ENCODE measurements at regions not wholly inside any gene's neighbourhood (a gene's known extent, or its start where the extent isn't known, plus 50 kb on each side); places are given as distances from the start of the nearest gene placed in this dataset.

DNA sequence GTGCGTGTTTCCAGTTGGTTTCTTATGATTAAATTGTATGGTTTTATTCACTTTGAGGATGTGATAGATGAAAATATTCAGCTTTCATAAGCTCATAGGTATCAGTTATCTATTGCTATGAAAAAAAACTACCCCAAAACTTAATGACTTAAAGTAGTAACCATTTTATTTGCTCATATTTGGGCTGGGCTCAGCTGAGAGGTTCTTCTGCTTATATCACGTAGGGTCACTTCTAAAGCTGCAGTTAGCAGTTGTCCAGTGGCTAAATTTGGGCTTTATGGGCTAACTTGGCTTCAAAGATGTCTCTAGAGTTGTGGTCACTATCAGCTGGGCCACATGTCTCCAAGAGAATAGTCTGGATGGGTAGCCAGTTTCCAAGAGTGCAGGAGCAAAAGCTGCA, 206.4 kb upstream of the LYPLAL1 start:
- H3K4me3 ChIP-seq (ENCODE audit: low read length): no peak overlapping the region
- no peaks in the 10 kb centered on the region for H3K9me3 ChIP-seq (ENCODE audit: low read length)
- H3K27me3 Mint-ChIP-seq: no peaks in the 10 kb centered on the region
- no peaks in the 10 kb centered on the region for H3K36me3 Mint-ChIP-seq
- H3K4me1 Mint-ChIP-seq: no peaks in the 10 kb centered on the region
- DNase-seq: no peak
- no peak overlapping the region for H3K27ac ChIP-seq (ENCODE audit: low read depth, low read length)
- no peaks in the 10 kb centered on the region for H3K36me3 ChIP-seq (ENCODE audit: insufficient read depth, low read length)
- H3K4me3 Mint-ChIP-seq: no peak overlapping the region
- H3K27me3 ChIP-seq (ENCODE audit: insufficient read depth, low read length, poor library complexity, severe bottlenecking): no peaks in the 10 kb centered on the region
- no peaks in the 10 kb centered on the region for H3K4me1 ChIP-seq (ENCODE audit: insufficient read depth, low read length)
- CTCF ChIA-PET: no interaction called here
- no peak overlapping the region for H3K27ac Mint-ChIP-seq
- POLR2A ChIA-PET: no interaction called here
- H3K9me3 Mint-ChIP-seq: peaks cover 0 to 18% (median 4%) of the 10 kb centered on the region in 5 donors

GRCh38 chr1:218967836-218968235, 205.8 kb upstream of the LYPLAL1 start:
- DNase-seq: no peak
- no peaks in the 10 kb centered on the region for H3K4me1 Mint-ChIP-seq
- CTCF ChIA-PET: no interaction called here
- no peaks in the 10 kb centered on the region for H3K36me3 ChIP-seq (ENCODE audit: insufficient read depth, low read length)
- H3K27ac ChIP-seq (ENCODE audit: low read depth, low read length): no peak overlapping the region
- POLR2A ChIA-PET: no interaction called here
- no peaks in the 10 kb centered on the region for H3K27me3 ChIP-seq (ENCODE audit: insufficient read depth, low read length, poor library complexity, severe bottlenecking)
- H3K4me3 ChIP-seq (ENCODE audit: low read length): no peak overlapping the region
- no peaks in the 10 kb centered on the region for H3K9me3 ChIP-seq (ENCODE audit: low read length)
- no peak overlapping the region for H3K4me3 Mint-ChIP-seq
- no peaks in the 10 kb centered on the region for H3K4me1 ChIP-seq (ENCODE audit: insufficient read depth, low read length)
- H3K27me3 Mint-ChIP-seq: no peaks in the 10 kb centered on the region
- H3K27ac Mint-ChIP-seq: no peak overlapping the region
- H3K9me3 Mint-ChIP-seq: peaks cover 0 to 22% (median 4%) of the 10 kb centered on the region in 5 donors
- no peaks in the 10 kb centered on the region for H3K36me3 Mint-ChIP-seq

- ChIA-PET POLR2A (no interaction called here), CTCF (no interaction called here)
- Mint-ChIP-seq H3K4me1 (no peaks in the 10 kb centered on the region), H3K27me3 (no peaks in the 10 kb centered on the region), H3K9me3 (peaks cover 0 to 22% (median 4%) of the 10 kb centered on the region in 5 donors), H3K4me3 (no peak overlapping the region), H3K36me3 (no peaks in the 10 kb centered on the region), H3K27ac (no peak overlapping the region)
- Histone ChIP-seq H3K4me1 (ENCODE audit: insufficient read depth, low read length) (no peaks in the 10 kb centered on the region), H3K27me3 (ENCODE audit: insufficient read depth, low read length, poor library complexity, severe bottlenecking) (no peaks in the 10 kb centered on the region), H3K27ac (ENCODE audit: low read depth, low read length) (no peak overlapping the region), H3K36me3 (ENCODE audit: insufficient read depth, low read length) (no peaks in the 10 kb centered on the region), H3K4me3 (ENCODE audit: low read length) (no peak overlapping the region), H3K9me3 (ENCODE audit: low read length) (no peaks in the 10 kb centered on the region)
- no peak for DNase-seq
Observed at GRCh38 chr1:218969006-218969405, 204.7 kb upstream of the LYPLAL1 start.

DNA sequence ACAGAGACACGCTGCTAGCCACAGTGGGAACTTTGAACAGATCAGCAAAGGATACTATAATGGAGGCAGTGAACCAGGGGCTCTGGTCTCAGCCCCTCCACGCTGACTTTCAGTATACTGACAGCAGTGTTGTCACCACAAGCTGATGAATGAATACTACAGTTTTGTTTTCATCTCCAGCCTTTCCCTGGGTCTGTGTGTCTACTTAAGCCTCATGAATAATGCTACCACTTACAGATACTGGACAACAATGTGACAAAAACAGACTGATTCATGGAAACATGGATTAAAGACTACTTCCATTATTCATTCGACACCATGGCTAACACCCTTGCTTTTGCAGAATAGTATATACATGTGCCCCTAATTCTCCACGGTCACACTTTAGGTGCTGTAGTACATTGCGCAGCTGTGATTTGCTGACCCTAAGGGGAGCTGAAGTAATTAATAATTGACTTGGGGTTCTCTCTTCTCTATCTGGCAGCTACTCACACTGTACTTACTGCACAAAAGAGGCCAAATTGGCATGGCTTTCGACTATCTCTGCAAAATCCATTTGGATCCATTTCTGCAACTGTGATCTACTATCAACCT, 203.2 kb upstream of the LYPLAL1 start:
- H3K36me3 ChIP-seq (ENCODE audit: insufficient read depth, low read length): no peaks in the 10 kb centered on the region
- no peak for DNase-seq
- Mint-ChIP-seq H3K9me3 (peaks cover 0 to 22% (median 4%) of the 10 kb centered on the region in 5 donors), H3K27ac (no peak overlapping the region), H3K36me3 (no peaks in the 10 kb centered on the region), H3K27me3 (no peaks in the 10 kb centered on the region), H3K4me1 (no peaks in the 10 kb centered on the region), H3K4me3 (no peak overlapping the region)
- no peak overlapping the region for H3K4me3 ChIP-seq (ENCODE audit: low read length)
- ChIA-PET CTCF (no interaction called here), POLR2A (no interaction called here)
- no peaks in the 10 kb centered on the region for H3K9me3 ChIP-seq (ENCODE audit: low read length)
- H3K4me1 ChIP-seq (ENCODE audit: insufficient read depth, low read length): no peaks in the 10 kb centered on the region
- no peak overlapping the region for H3K27ac ChIP-seq (ENCODE audit: low read depth, low read length)
- H3K27me3 ChIP-seq (ENCODE audit: insufficient read depth, low read length, poor library complexity, severe bottlenecking): no peaks in the 10 kb centered on the region

DNA sequence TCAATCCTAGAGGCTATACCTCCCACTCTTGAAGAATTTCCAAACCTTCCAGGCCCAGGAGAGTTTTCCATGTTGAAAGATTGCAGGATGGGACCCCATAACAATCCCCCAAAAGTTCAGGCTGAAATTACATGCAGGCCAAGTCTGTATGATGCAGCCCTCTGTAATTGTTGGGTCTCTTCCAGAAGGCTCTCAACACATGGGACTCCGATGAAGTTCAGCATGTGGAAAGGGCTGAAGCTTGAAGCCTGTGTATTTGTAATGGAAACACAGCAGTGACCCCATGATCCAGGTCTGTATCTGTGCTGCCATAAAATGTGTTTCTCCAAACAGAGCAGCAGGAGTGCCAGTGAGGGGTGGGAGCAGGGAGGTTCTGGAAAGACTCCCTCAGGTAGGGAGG, 202.5 kb upstream of the LYPLAL1 start:
- Histone ChIP-seq H3K27ac (ENCODE audit: low read depth, low read length) (no peak overlapping the region), H3K4me1 (ENCODE audit: insufficient read depth, low read length) (no peaks in the 10 kb centered on the region), H3K4me3 (ENCODE audit: low read length) (no peak overlapping the region), H3K27me3 (ENCODE audit: insufficient read depth, low read length, poor library complexity, severe bottlenecking) (no peaks in the 10 kb centered on the region), H3K36me3 (ENCODE audit: insufficient read depth, low read length) (no peaks in the 10 kb centered on the region), H3K9me3 (ENCODE audit: low read length) (no peaks in the 10 kb centered on the region)
- H3K4me1 Mint-ChIP-seq: no peaks in the 10 kb centered on the region
- ChIA-PET POLR2A (no interaction called here), CTCF (no interaction called here)
- peaks cover 0 to 18% (median 4%) of the 10 kb centered on the region in 5 donors for H3K9me3 Mint-ChIP-seq
- H3K4me3 Mint-ChIP-seq: no peak overlapping the region
- no peaks in the 10 kb centered on the region for H3K36me3 Mint-ChIP-seq
- H3K27ac Mint-ChIP-seq: no peak overlapping the region
- H3K27me3 Mint-ChIP-seq: no peaks in the 10 kb centered on the region
- DNase-seq: no peak

GRCh38 chr1:218980881-218981280, 192.8 kb upstream of the LYPLAL1 start:
- ChIA-PET CTCF (no interaction called here), POLR2A (no interaction called here)
- Mint-ChIP-seq H3K27me3 (peaks cover 0 to 2% of the 10 kb centered on the region in 2 donors), H3K36me3 (no peaks in the 10 kb centered on the region), H3K4me1 (no peaks in the 10 kb centered on the region), H3K4me3 (no peak overlapping the region), H3K27ac (no peak overlapping the region), H3K9me3 (peaks cover 0 to 8% (median 4%) of the 10 kb centered on the region in 5 donors)
- no peaks in the 10 kb centered on the region for H3K27me3 ChIP-seq (ENCODE audit: insufficient read depth, low read length, poor library complexity, severe bottlenecking)
- no peaks in the 10 kb centered on the region for H3K9me3 ChIP-seq (ENCODE audit: low read length)
- H3K36me3 ChIP-seq (ENCODE audit: insufficient read depth, low read length): no peaks in the 10 kb centered on the region
- no peak overlapping the region for H3K27ac ChIP-seq (ENCODE audit: low read depth, low read length)
- no peak for DNase-seq
- H3K4me3 ChIP-seq (ENCODE audit: low read length): no peak overlapping the region
- no peaks in the 10 kb centered on the region for H3K4me1 ChIP-seq (ENCODE audit: insufficient read depth, low read length)

- POLR2A ChIA-PET: no interaction called here
- no peaks in the 10 kb centered on the region for H3K36me3 ChIP-seq (ENCODE audit: insufficient read depth, low read length)
- H3K27me3 ChIP-seq (ENCODE audit: insufficient read depth, low read length, poor library complexity, severe bottlenecking): no peaks in the 10 kb centered on the region
- Mint-ChIP-seq H3K4me3 (no peak overlapping the region), H3K27ac (no peak overlapping the region), H3K36me3 (no peaks in the 10 kb centered on the region), H3K27me3 (peaks cover 0 to 2% of the 10 kb centered on the region in 2 donors), H3K4me1 (no peaks in the 10 kb centered on the region), H3K9me3 (peaks cover 0 to 10% (median 6%) of the 10 kb centered on the region in 5 donors)
- no peak for DNase-seq
- no peaks in the 10 kb centered on the region for H3K4me1 ChIP-seq (ENCODE audit: insufficient read depth, low read length)
- CTCF ChIA-PET: no interaction called here
- no peak overlapping the region for H3K27ac ChIP-seq (ENCODE audit: low read depth, low read length)
- H3K4me3 ChIP-seq (ENCODE audit: low read length): no peak overlapping the region
- no peaks in the 10 kb centered on the region for H3K9me3 ChIP-seq (ENCODE audit: low read length)
Observed at GRCh38 chr1:218982482-218982881, 191.2 kb upstream of the LYPLAL1 start.

GRCh38 chr1:218983433-218983832, 190.2 kb upstream of the LYPLAL1 start:
- H3K4me3 Mint-ChIP-seq: no peak overlapping the region
- peaks cover 0 to 14% (median 4%) of the 10 kb centered on the region in 5 donors for H3K9me3 Mint-ChIP-seq
- no peaks in the 10 kb centered on the region for H3K27me3 ChIP-seq (ENCODE audit: insufficient read depth, low read length, poor library complexity, severe bottlenecking)
- H3K36me3 Mint-ChIP-seq: no peaks in the 10 kb centered on the region
- DNase-seq: no peak
- H3K36me3 ChIP-seq (ENCODE audit: insufficient read depth, low read length): no peaks in the 10 kb centered on the region
- ChIA-PET CTCF (no interaction called here), POLR2A (no interaction called here)
- H3K4me1 ChIP-seq (ENCODE audit: insufficient read depth, low read length): no peaks in the 10 kb centered on the region
- no peak overlapping the region for H3K27ac Mint-ChIP-seq
- H3K4me1 Mint-ChIP-seq: no peaks in the 10 kb centered on the region
- H3K4me3 ChIP-seq (ENCODE audit: low read length): no peak overlapping the region
- H3K27ac ChIP-seq (ENCODE audit: low read depth, low read length): no peak overlapping the region
- no peaks in the 10 kb centered on the region for H3K9me3 ChIP-seq (ENCODE audit: low read length)
- peaks cover 0 to 2% of the 10 kb centered on the region in 2 donors for H3K27me3 Mint-ChIP-seq

DNA sequence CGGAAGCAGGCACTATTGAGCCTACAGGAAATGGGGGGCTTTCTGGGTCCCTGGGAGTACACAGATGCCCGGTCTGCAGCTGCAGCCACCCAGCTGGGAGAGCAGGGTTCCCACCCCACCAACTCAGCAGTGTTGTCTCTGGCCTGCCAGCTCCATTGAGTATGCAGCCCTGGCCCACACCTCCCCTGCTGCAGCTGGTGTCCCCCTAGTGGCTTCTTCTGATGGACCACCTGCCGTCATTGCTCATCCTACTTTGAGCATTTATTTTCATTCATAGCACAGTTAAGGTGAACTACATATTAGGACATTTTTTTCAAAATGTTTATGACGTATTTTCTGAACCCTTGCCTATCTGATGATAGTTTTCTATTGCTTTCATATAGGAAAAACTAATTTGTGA, 189.8 kb upstream of the LYPLAL1 start:
- Histone ChIP-seq H3K36me3 (ENCODE audit: insufficient read depth, low read length) (no peaks in the 10 kb centered on the region), H3K4me3 (ENCODE audit: low read length) (no peak overlapping the region), H3K4me1 (ENCODE audit: insufficient read depth, low read length) (no peaks in the 10 kb centered on the region), H3K27ac (ENCODE audit: low read depth, low read length) (no peak overlapping the region), H3K9me3 (ENCODE audit: low read length) (no peaks in the 10 kb centered on the region), H3K27me3 (ENCODE audit: insufficient read depth, low read length, poor library complexity, severe bottlenecking) (no peaks in the 10 kb centered on the region)
- Mint-ChIP-seq H3K4me3 (no peak overlapping the region), H3K4me1 (no peaks in the 10 kb centered on the region), H3K27ac (no peak overlapping the region), H3K36me3 (no peaks in the 10 kb centered on the region), H3K27me3 (peaks cover 0 to 2% of the 10 kb centered on the region in 2 donors), H3K9me3 (peaks cover 0 to 14% (median 4%) of the 10 kb centered on the region in 5 donors)
- POLR2A ChIA-PET: no interaction called here
- DNase-seq: no peak
- CTCF ChIA-PET: no interaction called here
